WI38 (cell line): ENCODE measurements at regions not wholly inside any gene's neighbourhood (a gene's known extent, or its start where the extent isn't known, plus 50 kb on each side); places are given as distances from the start of the nearest gene placed in this dataset.

Source experiments
- H3K4me3 ChIP-seq: 2 replicates; pipeline ENCODE4 v1.5.1; 2011; ENCODE audit warnings: low read depth, mild to moderate bottlenecking, control low read depth, low read length
- CTCF ChIP-seq: IDR thresholded peaks from 2 replicates; pipeline ENCODE4 v1.5.1; 2012; ENCODE audit warnings: low read depth, mild to moderate bottlenecking, control low read depth, low read length

- H3K4me3 ChIP-seq, result no peak overlapping the region
- no peak for TF ChIP-seq CTCF
Measured at GRCh38 chr12:125222876-125223275, 157.6 kb downstream of the AACS start.

GRCh38 chr12:125225641-125226040, 160.4 kb downstream of the AACS start:
- TF ChIP-seq CTCF, result no peak
- no peak overlapping the region for H3K4me3 ChIP-seq

GRCh38 chr12:125228519-125229260, 163.5 kb downstream of the AACS start:
- TF ChIP-seq CTCF, result no peak
- H3K4me3 ChIP-seq, result no peak overlapping the region

GRCh38 chr12:125229878-125230530, 164.8 kb downstream of the AACS start:
- TF ChIP-seq CTCF, result no peak
- no peak overlapping the region for H3K4me3 ChIP-seq

GRCh38 chr12:125233319-125233718, 168.1 kb downstream of the AACS start:
- TF ChIP-seq CTCF, result no peak
- H3K4me3 ChIP-seq, result no peak overlapping the region

GRCh38 chr12:125239563-125239962, 174.3 kb downstream of the AACS start:
- no peak overlapping the region for H3K4me3 ChIP-seq
- no peak for TF ChIP-seq CTCF

GRCh38 chr12:125240717-125241116, 175.5 kb downstream of the AACS start:
- no peak for TF ChIP-seq CTCF
- H3K4me3 ChIP-seq, result no peak overlapping the region
